HEK293 (cell line): ENCODE measurements at regions not wholly inside any gene's neighbourhood (a gene's known extent, or its start where the extent isn't known, plus 50 kb on each side); places are given as distances from the start of the nearest gene placed in this dataset.
A peak's percentile ranks its signal among the peaks of the same experiment; 100 is the strongest.
"Not testable (repeated sequence)": the region's sequence is repeated elsewhere in the genome, so short reads cannot be mapped to it uniquely, and the experiment has no call there.

Experiments
- CTCF ChIA-PET: fragments of 350-600 bp; formaldehyde crosslinking; extraction: SDS; loops from one replicate; lab custom pipeline; 2021; ENCODE audit warnings: antibody characterized with exemption; lab: Yijun Ruan, JAX
- POLR2A ChIA-PET: fragments of 300-600 bp; formaldehyde crosslinking; extraction: SDS; loops from one replicate; lab custom pipeline; 2020; ENCODE audit warnings: antibody characterized with exemption, inconsistent platforms; lab: Yijun Ruan, JAX
- H3K27ac ChIP-seq: fragments of 200-500 bp; sonication (Bioruptor generic); 2 replicates; pipeline ENCODE4 v1.5.1; 2014; ENCODE audit warnings: low read depth, low read length, control low read depth, inconsistent platforms; ENCODE audit errors: extremely low read depth
- H3K36me3 ChIP-seq, 2 experiments: fragments of 200-500 bp in 1 of 2; sonication (Bioruptor generic) in 1 of 2; 1 replicate in 1 of 2; 2 replicates in 1 of 2; pipeline ENCODE4 v1.5.1; 2014 to 2017; ENCODE audit warnings: inconsistent platforms in 2 of 2, low read length in 2 of 2; ENCODE audit not compliant: control insufficient read depth in 2 of 2, insufficient read depth in 1 of 2
- H3K4me1 ChIP-seq: fragments of 200-500 bp; sonication (Bioruptor generic); 2 replicates; pipeline ENCODE4 v1.5.1; 2014; ENCODE audit warnings: mild to moderate bottlenecking, low read length, inconsistent platforms; ENCODE audit not compliant: control insufficient read depth, insufficient read depth
- H3K4me3 ChIP-seq: 2 replicates; pipeline ENCODE4 v1.5.1; 2011; ENCODE audit warnings: low read depth, mild to moderate bottlenecking, control low read depth, low read length, moderate library complexity
- H3K9me3 ChIP-seq: fragments of 200-500 bp; sonication (Bioruptor generic); 2 replicates; pipeline ENCODE4 v1.5.1; 2014; ENCODE audit warnings: low read depth, low read length, inconsistent platforms; ENCODE audit not compliant: control insufficient read depth, insufficient read depth
- ZBTB8A ChIP-seq: fragments of 450-650 bp; formaldehyde crosslinking; IDR thresholded peaks from 2 replicates; pipeline ENCODE4 v1.5.1; 2016; ENCODE audit warnings: missing biosample characterization, missing genetic modification characterization
- ZNF140 ChIP-seq: fragments of 450-650 bp; formaldehyde crosslinking; IDR thresholded peaks from 2 replicates; pipeline ENCODE4 v1.5.1; 2016; ENCODE audit warnings: missing biosample characterization, missing genetic modification characterization
- ZNF394 ChIP-seq: fragments of 450-650 bp; formaldehyde crosslinking; IDR thresholded peaks from 2 replicates; pipeline ENCODE4 v1.5.1; 2016; ENCODE audit warnings: missing biosample characterization, missing genetic modification characterization, mild to moderate bottlenecking, moderate library complexity, borderline replicate concordance
- ZNF426 ChIP-seq: fragments of 450-650 bp; formaldehyde crosslinking; IDR thresholded peaks from 2 replicates; pipeline ENCODE4 v1.5.1; 2017; ENCODE audit warnings: missing biosample characterization, missing genetic modification characterization, mild to moderate bottlenecking, inconsistent platforms, moderate library complexity
- ZNF433 ChIP-seq: fragments of 450-650 bp; formaldehyde crosslinking; IDR thresholded peaks from 2 replicates; pipeline ENCODE4 v1.5.1; 2016; ENCODE audit warnings: missing biosample characterization, missing genetic modification characterization, low read depth
- ZNF555 ChIP-seq: fragments of 450-650 bp; formaldehyde crosslinking; conservative IDR thresholded peaks from 2 replicates; pipeline ENCODE4 v1.5.1; 2017; ENCODE audit warnings: missing biosample characterization, mild to moderate bottlenecking, missing genetic modification characterization, inconsistent platforms
- ZNF623 ChIP-seq: fragments of 450-650 bp; formaldehyde crosslinking; IDR thresholded peaks from 2 replicates; pipeline ENCODE4 v1.5.1; 2016; ENCODE audit warnings: missing biosample characterization, missing genetic modification characterization
- ZNF654 ChIP-seq: fragments of 450-650 bp; formaldehyde crosslinking; IDR thresholded peaks from 2 replicates; pipeline ENCODE4 v1.5.1; 2016; ENCODE audit warnings: low read depth, missing biosample characterization, missing genetic modification characterization
- ZXDB ChIP-seq: fragments of 450-650 bp; formaldehyde crosslinking; IDR thresholded peaks from 2 replicates; pipeline ENCODE4 v1.5.1; 2016; ENCODE audit warnings: missing biosample characterization, missing genetic modification characterization
- TF ChIP-seq, protein P1 (sequence below): fragments of 450-650 bp; formaldehyde crosslinking; conservative IDR thresholded peaks from 2 replicates; pipeline ENCODE4 v1.5.1; 2016; ENCODE audit warnings: low read depth, missing biosample characterization, missing genetic modification characterization
- TF ChIP-seq, protein P2 (sequence below): fragments of 450-650 bp; formaldehyde crosslinking; conservative IDR thresholded peaks from 2 replicates; pipeline ENCODE4 v1.5.1; 2016; ENCODE audit warnings: low read depth, missing biosample characterization, missing genetic modification characterization

DNA sequence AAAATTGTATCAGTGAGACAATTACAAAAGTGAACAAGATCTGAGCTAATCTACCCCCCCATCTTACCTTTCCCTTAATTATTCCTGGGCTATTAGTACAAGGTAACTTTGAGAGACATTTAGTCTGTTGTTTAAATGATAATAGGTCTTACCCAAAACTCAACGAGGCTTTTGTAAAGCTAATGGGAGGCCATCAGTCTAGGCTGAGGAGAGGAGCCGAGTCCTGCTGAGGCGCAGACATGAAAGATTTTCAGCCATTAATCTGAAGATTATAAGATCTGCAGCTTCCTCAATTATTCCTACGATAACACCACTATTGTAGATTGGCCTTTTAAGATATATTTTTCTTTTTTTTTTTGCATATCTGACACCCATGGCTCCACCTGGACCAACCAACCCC lies 810.5 kb downstream of the PCDH11X start:
- not testable (repeated sequence) for H3K9me3 ChIP-seq, H3K36me3 ChIP-seq

DNA sequence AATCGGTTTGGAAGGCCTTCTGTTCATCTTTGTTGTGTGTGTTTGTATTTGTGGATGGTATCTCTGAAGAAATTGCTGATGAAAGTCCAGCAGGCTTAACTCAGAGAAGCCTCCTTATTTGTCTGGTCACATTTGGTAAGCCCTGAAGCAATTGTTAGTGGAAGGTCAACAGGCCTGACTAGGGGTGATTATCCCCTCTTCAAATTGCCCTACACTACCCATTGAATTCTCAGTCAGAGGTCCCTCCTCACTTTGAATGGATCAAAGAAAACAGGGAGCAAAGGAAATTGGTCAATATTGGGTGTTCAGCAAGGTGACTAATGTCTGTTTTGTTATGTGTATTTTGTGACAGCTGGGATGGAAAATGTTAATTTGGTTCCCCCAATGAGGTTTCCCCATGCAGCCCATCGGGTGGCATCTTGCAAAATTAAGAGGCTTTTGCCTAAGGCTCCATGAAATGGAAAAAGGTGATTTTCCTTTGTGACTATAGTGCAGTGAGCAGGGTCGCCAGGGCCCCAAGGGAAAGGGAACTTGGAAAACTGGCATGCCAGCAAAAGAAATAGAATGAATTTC lies 811.6 kb downstream of the PCDH11X start:
- H3K4me3 ChIP-seq, H3K27ac ChIP-seq, H3K4me1 ChIP-seq, CTCF ChIA-PET, H3K9me3 ChIP-seq, POLR2A ChIA-PET, H3K36me3 ChIP-seq: not testable (repeated sequence)

More for the DNA sequence above, 810.5 kb downstream of the PCDH11X start:
- CTCF ChIA-PET, H3K27ac ChIP-seq, H3K4me1 ChIP-seq, POLR2A ChIA-PET, H3K4me3 ChIP-seq: not testable (repeated sequence)

DNA sequence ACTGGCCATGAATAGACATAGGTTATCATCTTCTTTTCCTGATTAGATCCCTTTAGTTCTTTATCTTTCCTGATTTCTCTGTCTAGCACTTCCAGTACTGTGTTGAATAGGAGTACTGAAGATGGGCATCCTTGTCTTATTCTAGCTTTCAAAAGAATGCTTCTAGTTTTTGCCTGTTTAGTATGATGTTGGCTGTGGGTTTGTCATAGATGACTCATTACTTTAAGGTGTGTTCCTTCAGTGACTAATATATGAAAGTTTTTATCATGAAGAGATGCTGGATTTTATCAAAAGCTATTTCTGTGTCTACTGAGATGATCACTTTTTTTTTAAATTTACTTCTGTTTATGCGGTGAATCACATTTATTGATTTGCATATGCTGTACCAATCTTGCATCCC lies 832.3 kb downstream of the PCDH11X start:
- H3K36me3 ChIP-seq, POLR2A ChIA-PET, H3K27ac ChIP-seq, H3K4me1 ChIP-seq, H3K9me3 ChIP-seq, H3K4me3 ChIP-seq, CTCF ChIA-PET: not testable (repeated sequence)

DNA sequence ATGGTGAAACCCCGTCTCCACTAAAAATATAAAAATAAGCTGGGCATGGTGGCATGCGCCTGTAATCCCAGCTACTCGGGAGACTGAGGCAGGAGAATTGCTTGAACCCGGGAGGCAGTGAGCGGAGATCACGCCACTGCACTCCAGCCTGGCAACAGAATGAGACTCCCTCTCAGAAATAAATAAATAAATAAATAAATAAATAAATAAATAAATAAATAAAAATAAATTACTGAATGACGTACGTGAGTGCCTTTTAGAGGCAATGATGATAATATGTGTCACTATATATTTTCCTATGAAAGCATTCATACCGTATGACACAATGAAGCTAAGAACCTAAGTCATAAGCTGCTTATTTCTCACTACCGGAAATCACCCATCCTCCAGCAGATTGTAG lies 847.5 kb downstream of the PCDH11X start:
- H3K9me3 ChIP-seq, CTCF ChIA-PET: not testable (repeated sequence)
- TF ChIP-seq ZNF140 (peak; percentile 54; the same call in 1 of the 2 replicates), ZXDB (tag by site-specific recombination) (0 out of 2 replicates have a peak, but pooled peaks have one; percentile 26), ZNF623 (tag by site-specific recombination) (0 out of 2 replicates have a peak, but pooled peaks have one; percentile 20), ZNF426 (tag by site-specific recombination) (peak; percentile 70), ZNF654 (tag by site-specific recombination) (0 out of 2 replicates have a peak, but pooled peaks have one; percentile 9), ZNF433 (tag by site-specific recombination) (0 out of 2 replicates have a peak, but pooled peaks have one; percentile 11), ZNF555 (peak; percentile 70), ZNF394 (tag by site-specific recombination) (peak; percentile 60; the same call in 1 of the 2 replicates), ZBTB8A (tag by site-specific recombination) (peak; percentile 38; the same call in 1 of the 2 replicates)
- TF ChIP-seq, protein P1, sequence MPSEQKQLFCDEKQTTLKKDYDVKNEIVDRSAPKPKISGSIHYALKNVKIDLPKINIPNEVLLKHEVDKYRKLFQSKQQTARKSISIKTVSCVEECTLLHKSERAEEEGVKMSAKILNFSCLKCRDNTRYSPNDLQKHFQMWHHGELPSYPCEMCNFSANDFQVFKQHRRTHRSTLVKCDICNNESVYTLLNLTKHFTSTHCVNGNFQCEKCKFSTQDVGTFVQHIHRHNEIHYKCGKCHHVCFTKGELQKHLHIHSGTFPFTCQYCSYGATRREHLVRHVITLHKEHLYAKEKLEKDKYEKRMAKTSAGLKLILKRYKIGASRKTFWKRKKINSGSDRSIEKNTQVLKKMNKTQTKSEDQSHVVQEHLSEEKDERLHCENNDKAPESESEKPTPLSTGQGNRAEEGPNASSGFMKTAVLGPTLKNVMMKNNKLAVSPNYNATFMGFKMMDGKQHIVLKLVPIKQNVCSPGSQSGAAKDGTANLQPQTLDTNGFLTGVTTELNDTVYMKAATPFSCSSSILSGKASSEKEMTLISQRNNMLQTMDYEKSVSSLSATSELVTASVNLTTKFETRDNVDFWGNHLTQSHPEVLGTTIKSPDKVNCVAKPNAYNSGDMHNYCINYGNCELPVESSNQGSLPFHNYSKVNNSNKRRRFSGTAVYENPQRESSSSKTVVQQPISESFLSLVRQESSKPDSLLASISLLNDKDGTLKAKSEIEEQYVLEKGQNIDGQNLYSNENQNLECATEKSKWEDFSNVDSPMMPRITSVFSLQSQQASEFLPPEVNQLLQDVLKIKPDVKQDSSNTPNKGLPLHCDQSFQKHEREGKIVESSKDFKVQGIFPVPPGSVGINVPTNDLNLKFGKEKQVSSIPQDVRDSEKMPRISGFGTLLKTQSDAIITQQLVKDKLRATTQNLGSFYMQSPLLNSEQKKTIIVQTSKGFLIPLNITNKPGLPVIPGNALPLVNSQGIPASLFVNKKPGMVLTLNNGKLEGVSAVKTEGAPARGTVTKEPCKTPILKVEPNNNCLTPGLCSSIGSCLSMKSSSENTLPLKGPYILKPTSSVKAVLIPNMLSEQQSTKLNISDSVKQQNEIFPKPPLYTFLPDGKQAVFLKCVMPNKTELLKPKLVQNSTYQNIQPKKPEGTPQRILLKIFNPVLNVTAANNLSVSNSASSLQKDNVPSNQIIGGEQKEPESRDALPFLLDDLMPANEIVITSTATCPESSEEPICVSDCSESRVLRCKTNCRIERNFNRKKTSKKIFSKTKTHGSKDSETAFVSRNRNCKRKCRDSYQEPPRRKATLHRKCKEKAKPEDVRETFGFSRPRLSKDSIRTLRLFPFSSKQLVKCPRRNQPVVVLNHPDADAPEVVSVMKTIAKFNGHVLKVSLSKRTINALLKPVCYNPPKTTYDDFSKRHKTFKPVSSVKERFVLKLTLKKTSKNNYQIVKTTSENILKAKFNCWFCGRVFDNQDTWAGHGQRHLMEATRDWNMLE (tag by site-specific recombination) = peak; percentile 65; the same call in 1 of the 2 replicates
- TF ChIP-seq, protein P2, sequence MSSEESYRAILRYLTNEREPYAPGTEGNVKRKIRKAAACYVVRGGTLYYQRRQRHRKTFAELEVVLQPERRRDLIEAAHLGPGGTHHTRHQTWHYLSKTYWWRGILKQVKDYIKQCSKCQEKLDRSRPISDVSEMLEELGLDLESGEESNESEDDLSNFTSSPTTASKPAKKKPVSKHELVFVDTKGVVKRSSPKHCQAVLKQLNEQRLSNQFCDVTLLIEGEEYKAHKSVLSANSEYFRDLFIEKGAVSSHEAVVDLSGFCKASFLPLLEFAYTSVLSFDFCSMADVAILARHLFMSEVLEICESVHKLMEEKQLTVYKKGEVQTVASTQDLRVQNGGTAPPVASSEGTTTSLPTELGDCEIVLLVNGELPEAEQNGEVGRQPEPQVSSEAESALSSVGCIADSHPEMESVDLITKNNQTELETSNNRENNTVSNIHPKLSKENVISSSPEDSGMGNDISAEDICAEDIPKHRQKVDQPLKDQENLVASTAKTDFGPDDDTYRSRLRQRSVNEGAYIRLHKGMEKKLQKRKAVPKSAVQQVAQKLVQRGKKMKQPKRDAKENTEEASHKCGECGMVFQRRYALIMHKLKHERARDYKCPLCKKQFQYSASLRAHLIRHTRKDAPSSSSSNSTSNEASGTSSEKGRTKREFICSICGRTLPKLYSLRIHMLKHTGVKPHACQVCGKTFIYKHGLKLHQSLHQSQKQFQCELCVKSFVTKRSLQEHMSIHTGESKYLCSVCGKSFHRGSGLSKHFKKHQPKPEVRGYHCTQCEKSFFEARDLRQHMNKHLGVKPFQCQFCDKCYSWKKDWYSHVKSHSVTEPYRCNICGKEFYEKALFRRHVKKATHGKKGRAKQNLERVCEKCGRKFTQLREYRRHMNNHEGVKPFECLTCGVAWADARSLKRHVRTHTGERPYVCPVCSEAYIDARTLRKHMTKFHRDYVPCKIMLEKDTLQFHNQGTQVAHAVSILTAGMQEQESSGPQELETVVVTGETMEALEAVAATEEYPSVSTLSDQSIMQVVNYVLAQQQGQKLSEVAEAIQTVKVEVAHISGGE = peak; percentile 59; the same call in 1 of the 2 replicates
- TF ChIP-seq, all 188 proteins: peak for 11; not testable (repeated sequence) for 177
- H3K27ac ChIP-seq, H3K36me3 ChIP-seq, H3K4me1 ChIP-seq, H3K4me3 ChIP-seq, POLR2A ChIA-PET: not testable (repeated sequence)

DNA sequence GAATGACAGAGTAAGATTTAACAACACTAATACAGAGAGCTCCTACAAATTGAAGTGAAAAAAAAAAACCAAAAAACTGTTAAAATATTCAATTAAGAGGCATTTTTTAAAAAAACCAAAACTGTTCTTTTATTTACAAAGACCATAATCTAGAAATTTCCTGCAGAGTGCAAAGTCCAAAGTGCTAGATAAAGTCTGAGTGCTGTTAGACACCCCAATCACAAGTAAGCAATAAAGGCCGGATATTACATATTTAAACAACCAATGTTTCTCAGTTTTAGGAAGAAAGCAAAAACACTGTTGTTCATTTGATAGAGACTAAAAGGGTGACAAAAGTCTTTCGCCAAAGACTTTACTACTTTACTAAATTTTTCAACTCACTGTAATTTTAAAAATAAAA lies 878.4 kb downstream of the PCDH11X start:
- H3K4me3 ChIP-seq, H3K27ac ChIP-seq, H3K9me3 ChIP-seq, POLR2A ChIA-PET, CTCF ChIA-PET, H3K4me1 ChIP-seq, H3K36me3 ChIP-seq: not testable (repeated sequence)

DNA sequence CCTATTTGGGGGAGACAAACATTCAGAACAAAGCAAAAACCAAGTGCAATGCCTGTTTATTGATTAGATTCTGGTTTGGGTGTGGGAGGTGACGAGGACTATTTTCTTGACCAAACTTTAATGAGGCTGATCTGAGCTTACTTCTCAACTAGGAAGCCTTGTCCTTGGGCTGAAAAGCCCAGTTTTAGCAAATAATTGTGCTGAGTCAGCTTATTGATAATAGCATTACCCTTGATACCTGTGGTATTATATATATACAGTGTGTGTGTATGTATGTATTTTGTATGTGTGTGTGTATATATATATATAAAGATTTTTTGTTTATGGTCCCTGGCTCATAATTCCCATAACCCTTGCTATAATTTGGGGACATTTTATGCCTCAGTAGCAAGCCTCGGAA lies 880.6 kb downstream of the PCDH11X start:
- H3K9me3 ChIP-seq, H3K36me3 ChIP-seq, CTCF ChIA-PET, H3K4me1 ChIP-seq, H3K27ac ChIP-seq, H3K4me3 ChIP-seq, POLR2A ChIA-PET: not testable (repeated sequence)
